Osteocyte (in vitro differentiated cells): ENCODE measurements at regions not wholly inside any gene's neighbourhood (a gene's known extent, or its start where the extent isn't known, plus 50 kb on each side); places are given as distances from the start of the nearest gene placed in this dataset.

Source experiments
- DNase-seq: peaks from one replicate; pipeline ENCODE4 v3.0.0; 2021; ENCODE audit warnings: mixed read lengths; ENCODE audit not compliant: unreplicated experiment; ENCODE audit errors: extremely low spot score
- H3K27ac Mint-ChIP-seq: one replicate; pipeline ENCODE4 v1.8.0; 2021; ENCODE audit warnings: mild to moderate bottlenecking, mixed read lengths; ENCODE audit not compliant: unreplicated experiment
- H3K27me3 Mint-ChIP-seq: one replicate; pipeline ENCODE4 v1.8.0; 2021; ENCODE audit warnings: mixed read lengths; ENCODE audit not compliant: unreplicated experiment
- H3K36me3 Mint-ChIP-seq: one replicate; pipeline ENCODE4 v1.8.0; 2021; ENCODE audit warnings: mixed read lengths; ENCODE audit not compliant: unreplicated experiment
- H3K4me1 Mint-ChIP-seq: one replicate; pipeline ENCODE4 v1.8.0; 2021; ENCODE audit warnings: mixed read lengths; ENCODE audit not compliant: unreplicated experiment
- H3K4me3 Mint-ChIP-seq: one replicate; pipeline ENCODE4 v1.8.0; 2021; ENCODE audit warnings: mild to moderate bottlenecking, moderate library complexity, mixed read lengths; ENCODE audit not compliant: unreplicated experiment
- H3K9me3 Mint-ChIP-seq: one replicate; pipeline ENCODE4 v1.8.0; 2021; ENCODE audit warnings: mixed read lengths; ENCODE audit not compliant: unreplicated experiment
- CTCF ChIP-seq: fragments of 200-600 bp; sonication (generic); IDR thresholded peaks from 2 replicates; pipeline ENCODE4 v1.5.0; 2021; ENCODE audit warnings: antibody characterized with exemption, mild to moderate bottlenecking, moderate library complexity

DNA sequence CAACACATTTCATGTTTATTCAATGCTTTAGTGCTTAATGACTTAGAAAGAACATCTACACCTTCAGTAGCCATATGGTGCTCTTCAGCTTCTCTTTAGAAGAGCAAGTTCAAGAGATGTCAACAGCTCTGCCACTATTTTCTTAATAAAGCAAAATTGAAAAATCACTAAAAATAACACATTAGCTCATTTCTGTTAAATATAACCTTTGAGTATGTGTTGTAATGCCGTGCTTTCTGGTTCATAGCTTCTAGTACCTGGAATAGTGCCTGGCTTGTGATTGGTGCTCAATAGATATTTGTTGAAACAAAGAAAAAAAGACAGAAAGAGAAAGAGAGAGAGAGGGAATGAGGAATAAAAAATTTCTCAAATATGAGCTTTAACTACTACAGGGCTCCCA lies 349.8 kb upstream of the SPRED2 start:
- no peak for DNase-seq
- Mint-ChIP-seq H3K27ac (no peak overlapping the region), H3K27me3 (peaks cover 5% of the 10 kb centered on the region), H3K9me3 (no peaks in the 10 kb centered on the region), H3K36me3 (no peaks in the 10 kb centered on the region), H3K4me1 (no peaks in the 10 kb centered on the region), H3K4me3 (no peak overlapping the region)
- no peak for TF ChIP-seq CTCF

DNA sequence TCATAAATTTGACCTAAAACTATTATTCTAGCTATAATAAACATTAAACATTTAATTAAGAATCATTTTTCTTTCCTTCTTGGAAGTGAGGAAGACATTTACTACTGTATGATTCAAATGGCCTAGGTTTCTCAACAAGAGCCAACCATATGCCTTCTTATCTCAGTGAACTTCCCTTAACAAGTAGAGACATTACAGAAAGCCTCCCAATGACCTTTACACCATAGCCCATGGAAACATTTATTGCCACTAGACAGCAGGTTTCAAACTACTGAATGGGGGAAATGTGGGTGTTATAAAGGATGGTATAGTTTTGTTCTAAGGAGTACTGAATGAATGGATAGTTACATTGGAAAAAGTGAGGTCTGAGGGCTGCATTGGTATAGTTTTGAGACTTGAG lies 349.4 kb upstream of the SPRED2 start:
- H3K9me3 Mint-ChIP-seq, result no peaks in the 10 kb centered on the region
- no peak for DNase-seq

GRCh38 chr2:65779021-65779420 lies 346.6 kb upstream of the SPRED2 start:
- no peaks in the 10 kb centered on the region for H3K9me3 Mint-ChIP-seq
- no peak overlapping the region for H3K4me3 Mint-ChIP-seq
- TF ChIP-seq CTCF, result no peak
- no peaks in the 10 kb centered on the region for H3K36me3 Mint-ChIP-seq
- H3K27me3 Mint-ChIP-seq, result peaks cover 13% of the 10 kb centered on the region
- H3K4me1 Mint-ChIP-seq, result no peaks in the 10 kb centered on the region
- DNase-seq, result no peak
- no peak overlapping the region for H3K27ac Mint-ChIP-seq

More for the DNA sequence above, 349.4 kb upstream of the SPRED2 start:
- no peaks in the 10 kb centered on the region for H3K4me1 Mint-ChIP-seq
- TF ChIP-seq CTCF, result no peak
- H3K4me3 Mint-ChIP-seq, result no peak overlapping the region
- H3K36me3 Mint-ChIP-seq, result no peaks in the 10 kb centered on the region
- no peak overlapping the region for H3K27ac Mint-ChIP-seq
- peaks cover 5% of the 10 kb centered on the region for H3K27me3 Mint-ChIP-seq

DNA sequence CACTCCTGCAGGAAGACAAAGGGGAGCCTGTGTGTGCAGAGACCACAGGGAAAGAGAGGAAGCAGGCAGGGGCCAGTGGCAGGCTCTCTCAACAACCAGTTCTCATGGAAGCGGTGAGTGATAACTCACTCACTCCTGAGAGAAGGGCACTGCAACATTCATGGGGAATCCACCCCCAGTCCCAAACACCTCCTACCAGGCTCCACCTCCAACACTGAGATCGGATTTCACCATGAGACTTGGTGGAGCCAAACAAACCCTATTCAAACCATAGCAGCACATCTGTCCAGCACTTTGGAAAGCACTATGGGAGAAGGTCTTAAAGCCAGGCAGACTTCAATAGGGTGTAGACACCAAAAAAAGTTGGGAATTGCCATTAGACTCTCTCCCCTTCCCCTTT lies 345.7 kb upstream of the SPRED2 start:
- no peak for DNase-seq
- no peak for TF ChIP-seq CTCF
- no peaks in the 10 kb centered on the region for H3K9me3 Mint-ChIP-seq
- no peaks in the 10 kb centered on the region for H3K36me3 Mint-ChIP-seq
- H3K27ac Mint-ChIP-seq, result no peak overlapping the region
- no peaks in the 10 kb centered on the region for H3K4me1 Mint-ChIP-seq
- H3K4me3 Mint-ChIP-seq, result no peak overlapping the region
- H3K27me3 Mint-ChIP-seq, result peaks cover 13% of the 10 kb centered on the region

- no peak overlapping the region for H3K27ac Mint-ChIP-seq
- H3K4me3 Mint-ChIP-seq, result no peak overlapping the region
- no peak for DNase-seq
- no peaks in the 10 kb centered on the region for H3K36me3 Mint-ChIP-seq
- no peaks in the 10 kb centered on the region for H3K4me1 Mint-ChIP-seq
- no peak for TF ChIP-seq CTCF
- H3K9me3 Mint-ChIP-seq, result no peaks in the 10 kb centered on the region
- peaks cover 14% of the 10 kb centered on the region for H3K27me3 Mint-ChIP-seq
These were observed 343.4 kb upstream of the SPRED2 start for GRCh38 chr2:65775839-65776238.
